ENCODE measurements at regions not wholly inside any gene's neighbourhood (a gene's known extent, or its start where the extent isn't known, plus 50 kb on each side); places are given as distances from the start of the nearest gene placed in this dataset.

DNA sequence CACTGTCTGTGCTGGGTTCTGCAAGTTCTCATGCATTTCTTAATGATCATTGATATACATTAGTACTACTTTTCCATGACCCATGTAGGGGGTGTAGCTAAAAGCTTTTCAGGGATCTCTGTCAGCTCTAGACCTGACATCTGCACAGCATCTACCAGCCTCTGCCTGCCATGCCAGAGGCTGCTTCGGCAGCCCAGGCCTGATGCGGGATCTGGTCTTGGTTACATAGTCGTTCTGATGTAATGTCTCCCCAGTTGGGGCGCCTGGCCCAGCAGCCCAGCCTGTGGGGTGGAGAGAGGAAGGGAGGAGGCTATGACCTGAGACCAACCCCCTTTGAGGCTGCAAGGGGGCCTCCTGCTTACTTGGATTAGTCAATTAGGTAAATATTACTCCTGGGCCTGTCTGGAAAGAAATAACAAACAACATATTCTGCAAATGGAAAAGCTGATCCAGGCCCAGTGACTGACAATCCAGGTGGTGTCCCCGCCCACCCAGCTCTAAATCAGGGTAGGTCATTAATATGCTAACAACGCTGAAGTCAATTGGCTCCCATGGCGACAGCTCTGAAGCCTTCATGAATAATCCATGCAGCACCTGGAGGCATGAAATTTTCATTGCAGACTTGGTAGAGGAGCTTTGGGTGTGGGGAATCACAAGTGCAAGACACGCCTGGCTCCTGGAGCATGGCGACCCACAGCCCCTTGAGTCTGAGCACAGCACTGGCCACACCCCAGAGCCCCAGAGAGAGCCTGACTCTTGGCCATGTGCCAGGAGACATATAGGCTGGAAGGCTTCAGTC, 575.3 kb downstream of the CMPK2 start:
- Mint-ChIP-seq H3K4me3 (no peak overlapping the region), H3K36me3 (peaks cover 0 to 2% (median 0%) of the 10 kb centered on the region in 3 donors), H3K9me3 (peaks cover 0 to 28% (median 7%) of the 10 kb centered on the region in 9 donors), H3K27me3 (peaks cover 0 to 8% (median 0%) of the 10 kb centered on the region in 5 donors), H3K4me1 (no peaks in the 10 kb centered on the region), H3K27ac (no peak overlapping the region)
- DNase-seq (no peak), ATAC-seq (no peak)
- POLR2A ChIA-PET: no interaction called here

DNA sequence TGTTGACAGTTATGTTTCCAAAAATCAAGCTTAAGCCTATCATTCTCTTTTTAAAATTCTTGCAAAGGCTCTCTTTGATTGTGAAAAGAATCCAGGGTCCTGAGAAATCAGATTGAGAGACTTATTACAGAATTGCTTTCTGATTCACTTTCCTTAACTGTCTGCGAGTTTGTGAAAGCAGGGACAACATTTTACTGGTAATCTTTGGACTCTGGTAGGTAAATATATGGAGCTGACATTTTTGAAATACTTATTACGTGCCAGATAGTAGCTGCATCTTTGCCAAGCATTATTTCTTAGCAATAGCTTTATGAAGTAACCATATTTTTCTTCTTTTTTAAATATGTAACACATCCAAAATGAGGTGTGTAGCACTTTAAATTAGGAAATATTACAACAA, 570.9 kb downstream of the CMPK2 start:
- no peak for ATAC-seq
- H3K36me3 Mint-ChIP-seq: peaks cover 0 to 2% (median 0%) of the 10 kb centered on the region in 3 donors
- POLR2A ChIA-PET: no interaction called here
- H3K4me3 Mint-ChIP-seq: no peak overlapping the region
- H3K27me3 Mint-ChIP-seq: peaks cover 0 to 3% (median 0%) of the 10 kb centered on the region in 5 donors
- peaks cover 0 to 28% (median 7%) of the 10 kb centered on the region in 9 donors for H3K9me3 Mint-ChIP-seq
- DNase-seq: no peak
- H3K4me1 Mint-ChIP-seq: no peaks in the 10 kb centered on the region
- H3K27ac Mint-ChIP-seq: no peak overlapping the region

DNA sequence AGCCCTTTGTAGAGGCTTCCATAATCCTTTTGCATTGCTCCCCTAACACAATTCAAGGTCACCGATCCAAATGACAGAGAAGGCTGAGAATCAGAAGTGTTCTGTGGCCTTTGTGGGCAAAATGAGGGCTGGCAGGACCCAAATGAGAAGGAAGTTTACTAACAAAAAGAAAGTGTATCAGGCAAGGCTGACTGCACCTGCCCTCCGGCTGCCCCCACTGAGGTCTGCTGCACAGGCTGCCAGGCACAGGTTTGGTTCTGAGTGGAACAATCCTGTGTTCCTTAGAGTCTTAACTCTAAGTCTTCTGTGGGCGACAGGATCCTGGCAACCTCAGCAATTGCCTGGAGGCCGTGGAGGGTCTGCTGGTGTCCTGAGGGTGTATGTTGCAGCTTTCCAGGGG, 568.5 kb downstream of the CMPK2 start:
- peaks cover 0 to 16% (median 4%) of the 10 kb centered on the region in 9 donors for H3K9me3 Mint-ChIP-seq
- H3K4me3 Mint-ChIP-seq: no peak overlapping the region
- H3K4me1 Mint-ChIP-seq: no peaks in the 10 kb centered on the region
- peak overlapping the region in 1 of 10 donors; percentile 35 for H3K27ac Mint-ChIP-seq
- DNase-seq (no peak), ATAC-seq (no peak)
- peaks cover 0 to under 1% (median 0%) of the 10 kb centered on the region in 5 donors for H3K27me3 Mint-ChIP-seq
- H3K36me3 Mint-ChIP-seq: peaks cover 0 to 2% (median 0%) of the 10 kb centered on the region in 3 donors
- POLR2A ChIA-PET: no interaction called here

DNA sequence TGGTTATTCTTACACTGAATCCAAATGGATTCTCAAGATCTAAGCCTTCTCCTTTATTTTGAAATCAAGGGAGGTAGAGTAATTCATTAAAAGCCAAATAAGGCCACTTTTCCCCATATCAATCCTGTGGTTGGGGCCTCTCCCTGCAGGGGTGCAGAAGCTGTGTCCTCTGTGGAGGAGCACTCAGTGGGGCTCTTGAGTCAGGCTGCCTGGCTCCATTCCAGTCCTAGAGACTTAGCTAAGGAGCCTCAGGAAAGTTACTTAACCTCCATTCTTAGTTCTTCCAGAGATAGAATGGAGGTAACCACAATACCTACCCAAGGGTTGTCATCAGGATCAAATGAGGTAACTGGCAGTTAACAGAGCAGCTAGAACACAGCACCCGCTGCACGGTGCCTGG, 564.3 kb downstream of the CMPK2 start:
- no peaks in the 10 kb centered on the region for H3K36me3 Mint-ChIP-seq

DNA sequence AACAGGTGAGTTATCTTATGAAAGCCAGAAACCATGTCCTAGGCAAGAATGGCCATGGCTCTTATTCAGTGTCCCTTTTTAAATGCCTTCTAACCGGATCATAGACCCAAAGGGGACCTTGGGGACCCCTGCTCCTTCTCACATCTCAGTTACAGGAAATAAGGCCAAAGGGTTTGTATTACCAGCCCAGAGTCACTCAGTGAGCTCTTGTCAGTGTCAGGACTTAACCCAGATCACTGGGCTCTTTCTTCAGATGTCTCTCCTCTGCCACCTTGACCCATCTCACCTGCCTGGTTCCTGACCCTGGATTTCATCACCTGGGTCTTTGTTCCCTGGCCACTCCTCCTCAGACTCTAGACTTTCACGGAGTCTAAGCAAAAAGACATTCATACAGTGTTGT, 556.7 kb downstream of the CMPK2 start:
- H3K9me3 Mint-ChIP-seq: peaks cover 0 to 8% (median 3%) of the 10 kb centered on the region in 9 donors
- no peak for DNase-seq
- peaks cover 0 to 6% (median 0%) of the 10 kb centered on the region in 4 donors for H3K4me1 Mint-ChIP-seq
- no peak for ATAC-seq
- POLR2A ChIA-PET: no interaction called here
- no peaks in the 10 kb centered on the region for H3K36me3 Mint-ChIP-seq
- no peak overlapping the region for H3K27ac Mint-ChIP-seq
- peaks cover 0 to 10% (median 0%) of the 10 kb centered on the region in 5 donors for H3K27me3 Mint-ChIP-seq
- H3K4me3 Mint-ChIP-seq: no peak overlapping the region

More for the DNA sequence above, 564.3 kb downstream of the CMPK2 start:
- Mint-ChIP-seq H3K27ac (no peak overlapping the region), H3K9me3 (peaks cover 0 to 8% (median 0%) of the 10 kb centered on the region in 9 donors), H3K4me3 (no peak overlapping the region), H3K27me3 (peaks cover 0 to 2% (median 0%) of the 10 kb centered on the region in 5 donors), H3K4me1 (no peaks in the 10 kb centered on the region)
- POLR2A ChIA-PET: no interaction called here
- DNase-seq (no peak), ATAC-seq (no peak)

DNA sequence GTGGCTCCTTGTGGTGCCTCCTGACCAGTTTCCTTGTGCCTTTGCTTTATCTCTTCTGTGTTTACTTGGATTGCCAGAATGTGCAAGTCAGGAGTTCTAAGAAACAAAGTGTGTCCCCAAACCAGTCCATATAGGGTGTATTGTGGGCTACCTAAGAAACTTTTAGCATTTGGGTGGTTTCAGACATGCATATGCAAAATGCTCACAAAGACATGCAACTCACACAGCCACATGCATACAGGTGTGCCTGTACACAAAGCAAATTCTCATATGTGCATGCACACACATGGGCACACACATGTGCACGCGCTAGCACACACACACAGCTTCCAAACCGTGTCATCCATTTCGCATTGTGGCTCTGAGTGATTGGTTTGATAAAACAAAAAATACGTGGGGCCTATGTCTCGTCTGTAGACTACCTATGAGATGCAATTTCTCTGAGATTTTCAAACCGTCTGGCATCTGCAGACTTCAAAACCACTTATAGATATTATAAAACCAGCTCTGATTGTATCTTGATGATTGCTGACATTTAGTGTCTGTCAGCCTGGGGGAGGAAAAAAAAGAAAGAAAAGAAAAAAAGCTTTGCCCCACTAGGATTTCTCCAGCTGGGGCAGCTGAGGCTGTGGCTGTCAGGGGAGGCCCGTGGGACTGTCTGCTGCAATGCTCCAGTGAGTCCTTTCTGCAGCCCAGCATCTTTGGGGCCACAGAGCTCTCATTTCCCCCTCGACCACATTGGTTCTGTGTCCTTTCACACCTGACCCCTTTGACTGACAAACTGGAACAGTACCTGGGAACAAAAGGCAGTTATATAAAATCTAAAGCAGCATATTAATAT, 556.1 kb downstream of the CMPK2 start:
- Mint-ChIP-seq H3K4me1 (peaks cover 0 to 6% (median 0%) of the 10 kb centered on the region in 4 donors), H3K27me3 (peaks cover 0 to 10% (median 0%) of the 10 kb centered on the region in 5 donors), H3K36me3 (no peaks in the 10 kb centered on the region), H3K9me3 (peaks cover 0 to 10% (median 2%) of the 10 kb centered on the region in 9 donors), H3K27ac (no peak overlapping the region), H3K4me3 (no peak overlapping the region)
- DNase-seq: no peak
- ATAC-seq: no peak
- POLR2A ChIA-PET: no interaction called here

DNA sequence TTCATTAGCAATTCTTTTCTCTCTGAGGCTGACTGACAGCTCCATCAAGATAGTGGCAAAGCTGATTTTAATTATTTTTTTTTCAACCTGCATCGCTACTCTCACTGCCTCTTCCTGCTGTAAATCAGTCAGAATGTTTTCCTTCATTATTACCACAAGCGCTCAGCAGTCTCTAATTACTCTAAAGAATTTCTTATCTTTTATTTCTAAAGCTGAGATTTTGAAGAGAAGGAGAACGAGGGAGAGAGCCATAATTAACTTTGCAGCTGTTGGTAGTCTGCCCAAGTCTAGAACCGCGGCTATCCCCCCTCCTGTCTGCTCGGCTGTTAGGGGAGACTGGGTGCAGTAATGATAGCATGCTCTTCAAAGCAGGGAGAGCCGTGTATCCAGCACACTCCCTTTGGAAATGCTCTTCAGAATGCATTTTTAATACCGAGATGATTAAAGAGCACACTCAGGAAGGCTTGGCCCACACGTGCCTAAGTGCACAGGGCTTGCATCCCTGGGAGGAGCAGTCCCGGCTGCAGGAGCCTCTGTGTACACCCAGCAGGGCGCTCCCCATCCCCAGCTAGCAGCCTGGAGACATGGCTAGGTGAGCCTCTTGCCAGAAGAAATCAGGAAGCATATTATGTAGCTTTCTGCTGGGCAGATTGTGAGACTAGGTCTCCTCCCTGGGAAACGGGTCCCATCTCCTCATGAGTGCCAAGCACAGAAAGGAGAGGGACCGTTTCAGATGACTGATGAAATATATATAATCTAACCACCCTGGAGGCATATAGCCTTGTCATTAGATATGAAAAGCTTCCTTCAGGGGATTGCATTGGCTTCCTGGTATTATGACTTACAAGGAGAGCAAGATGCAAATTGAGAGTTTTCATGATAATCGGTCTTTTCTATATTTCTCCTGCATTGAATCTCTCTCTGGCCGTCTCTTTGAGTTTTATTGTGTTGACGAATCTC, 555.2 kb downstream of the CMPK2 start:
- Mint-ChIP-seq H3K4me1 (peaks cover 0 to 6% (median 0%) of the 10 kb centered on the region in 4 donors), H3K9me3 (peaks cover 0 to 10% (median 0%) of the 10 kb centered on the region in 9 donors), H3K36me3 (no peaks in the 10 kb centered on the region), H3K27ac (no peak overlapping the region), H3K27me3 (peaks cover 0 to 10% (median 0%) of the 10 kb centered on the region in 5 donors), H3K4me3 (no peak overlapping the region)
- no peak for ATAC-seq
- no peak for DNase-seq
- POLR2A ChIA-PET: no interaction called here

DNA sequence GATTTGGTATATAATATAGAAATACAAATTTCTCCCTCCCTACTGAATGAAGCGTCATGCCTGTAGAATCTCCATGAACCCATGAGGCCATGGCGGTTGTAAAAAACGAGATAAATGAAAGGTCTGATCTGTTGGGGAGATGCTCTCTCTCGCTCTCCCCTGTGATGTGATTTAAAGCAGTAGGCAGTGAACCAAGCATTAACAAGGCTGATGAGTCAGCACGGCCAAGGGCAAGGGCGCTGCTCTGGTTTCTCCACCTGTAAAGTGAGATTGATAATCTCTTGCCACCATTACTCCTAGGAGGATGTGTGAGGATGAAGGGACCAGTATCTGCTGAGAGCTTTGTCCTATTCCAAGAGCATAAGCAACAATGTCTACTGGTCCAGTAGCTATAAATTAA, 553.3 kb downstream of the CMPK2 start:
- POLR2A ChIA-PET: no interaction called here
- DNase-seq (no peak), ATAC-seq (no peak)
- no peak overlapping the region for H3K4me3 Mint-ChIP-seq
- H3K27ac Mint-ChIP-seq: no peak overlapping the region
- no peaks in the 10 kb centered on the region for H3K36me3 Mint-ChIP-seq
- peaks cover 0 to 10% (median 0%) of the 10 kb centered on the region in 9 donors for H3K9me3 Mint-ChIP-seq
- H3K4me1 Mint-ChIP-seq: peaks cover 0 to 6% (median 0%) of the 10 kb centered on the region in 4 donors
- H3K27me3 Mint-ChIP-seq: peaks cover 0 to 21% (median 4%) of the 10 kb centered on the region in 5 donors

DNA sequence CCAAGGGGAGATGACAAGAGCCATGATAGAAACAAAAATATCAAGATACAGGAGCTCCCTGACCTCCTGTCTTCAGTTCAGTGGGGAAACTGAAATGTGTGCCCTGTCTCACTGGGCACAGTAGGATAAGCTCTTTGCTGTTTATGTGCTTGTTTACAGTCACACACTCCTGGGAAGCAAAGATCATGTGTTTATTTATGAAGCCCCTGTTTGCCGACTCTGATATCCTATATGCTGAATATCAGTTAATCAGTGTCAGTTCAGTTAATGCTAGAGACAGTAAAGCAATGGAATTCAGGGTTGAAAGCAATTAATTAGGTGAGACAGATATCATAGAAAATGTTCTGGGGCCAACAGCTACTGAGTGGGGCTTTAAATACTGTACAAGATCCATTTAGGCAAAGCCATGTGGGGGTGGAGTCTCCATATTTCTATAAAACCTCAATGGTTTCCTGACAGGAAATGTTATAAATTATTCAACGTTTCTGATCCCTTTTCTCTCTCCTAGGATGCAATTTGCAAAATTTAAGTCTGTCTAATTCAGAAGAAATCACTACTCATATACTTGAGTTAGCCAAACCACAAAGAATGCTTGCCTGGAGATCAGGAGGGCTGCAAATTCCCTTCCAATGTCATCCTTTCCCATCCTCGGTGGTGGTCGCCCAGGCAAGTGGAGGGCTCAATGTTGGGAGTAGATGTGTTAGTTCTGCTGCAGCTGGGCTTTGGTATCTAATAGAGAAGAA, 551.3 kb downstream of the CMPK2 start:
- POLR2A ChIA-PET: no interaction called here
- H3K4me3 Mint-ChIP-seq: no peak overlapping the region
- peak overlapping the region in 1 of 10 donors; percentile 6 for H3K27ac Mint-ChIP-seq
- ATAC-seq: no peak
- peaks cover 0 to 17% (median 3%) of the 10 kb centered on the region in 9 donors for H3K9me3 Mint-ChIP-seq
- no peaks in the 10 kb centered on the region for H3K36me3 Mint-ChIP-seq
- no peak for DNase-seq
- peaks cover 0 to 6% (median 0%) of the 10 kb centered on the region in 4 donors for H3K4me1 Mint-ChIP-seq
- H3K27me3 Mint-ChIP-seq: peaks cover 0 to 15% (median 4%) of the 10 kb centered on the region in 5 donors

DNA sequence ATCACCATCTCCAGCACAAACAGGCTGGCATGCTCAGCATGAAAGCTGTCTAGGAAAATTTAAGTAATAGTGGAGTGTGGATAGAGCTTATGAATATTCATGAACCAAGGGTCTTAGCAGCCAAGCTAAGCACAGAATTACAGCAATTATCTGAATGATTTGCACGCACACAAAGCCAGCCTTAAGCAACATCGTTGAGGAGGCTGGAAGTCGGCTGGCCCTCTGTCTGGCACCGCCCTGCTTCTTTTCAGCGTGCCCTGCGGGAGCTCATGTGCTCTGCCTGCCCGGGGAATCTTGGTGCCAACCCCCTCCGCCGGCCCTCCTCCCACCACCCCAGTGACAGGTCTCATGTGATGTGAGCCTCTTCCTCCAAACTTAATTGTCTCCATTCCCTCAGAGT, 540.1 kb downstream of the CMPK2 start:
- Mint-ChIP-seq H3K9me3 (peaks cover 4 to 38% (median 15%) of the 10 kb centered on the region in 9 donors), H3K4me1 (no peaks in the 10 kb centered on the region), H3K27ac (no peak overlapping the region), H3K27me3 (peaks cover 0 to 2% (median 0%) of the 10 kb centered on the region in 5 donors), H3K36me3 (no peaks in the 10 kb centered on the region), H3K4me3 (no peak overlapping the region)
- ATAC-seq (no peak), DNase-seq (no peak)
- POLR2A ChIA-PET: no interaction called here

DNA sequence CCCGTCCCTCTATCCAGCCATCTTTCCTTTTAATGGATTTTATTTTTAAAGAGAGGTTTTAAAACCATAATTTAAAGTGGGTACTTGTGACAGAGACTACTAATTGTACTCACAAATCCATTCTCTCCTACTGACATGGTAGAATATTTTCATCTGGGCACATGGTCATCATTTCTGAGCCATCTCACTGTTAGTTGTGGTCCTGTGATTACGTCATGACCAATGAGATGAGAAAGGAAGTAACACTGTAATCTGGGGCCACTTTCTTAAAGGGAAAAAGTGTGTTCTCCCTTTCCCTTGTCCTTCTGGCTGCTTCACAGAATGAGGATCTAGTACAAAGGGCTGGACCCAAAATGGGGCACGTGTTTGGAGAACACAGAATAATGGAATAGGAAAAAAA, 538.7 kb downstream of the CMPK2 start:
- Mint-ChIP-seq H3K27ac (no peak overlapping the region), H3K36me3 (no peaks in the 10 kb centered on the region), H3K4me1 (no peaks in the 10 kb centered on the region), H3K4me3 (no peak overlapping the region), H3K9me3 (peaks cover 5 to 34% (median 12%) of the 10 kb centered on the region in 9 donors), H3K27me3 (peaks cover 0 to 2% (median 0%) of the 10 kb centered on the region in 5 donors)
- ATAC-seq (no peak), DNase-seq (no peak)
- POLR2A ChIA-PET: no interaction called here
